ENCODE measurements at regions not wholly inside any gene's neighbourhood (a gene's known extent, or its start where the extent isn't known, plus 50 kb on each side); places are given as distances from the start of the nearest gene placed in this dataset.

GRCh38 chr22:48146426-48146825, 1384.0 kb downstream of the TBC1D22A start (continued):
- no peak for TF ChIP-seq EZH2 (IDR thresholded peaks at IDR 0.05; ENCODE audit: low read depth, unreplicated experiment)
- TF ChIP-seq CREB1 (CRISPR knock-in tag; IDR thresholded peaks at IDR 0.05; ENCODE audit: low read depth), result no peak
- no peak for TF ChIP-seq ZNF114 (CRISPR knock-in tag; IDR thresholded peaks at IDR 0.05)
- TF ChIP-seq STAT1 (IDR thresholded peaks at IDR 0.05; ENCODE audit: unreplicated experiment), result no peak
- no peak for TF ChIP-seq EZH2phosphoT487 (IDR thresholded peaks at IDR 0.05; ENCODE audit: unreplicated experiment)

GRCh38 chr22:48145738-48146137, 1383.3 kb downstream of the TBC1D22A start:
- DNase-seq (ENCODE audit: low spot score), result no peak
- no peak overlapping the region for H3K4me2 ChIP-seq

More at GRCh38 chr22:48145738-48146137, 1383.3 kb downstream of the TBC1D22A start:
- Histone ChIP-seq H3F3A (replicated peaks; ENCODE audit: low read depth) (no peaks in the 10 kb centered on the region), H3K79me2 (replicated peaks; ENCODE audit: insufficient read depth) (no peaks in the 10 kb centered on the region), H3K27ac (ENCODE audit: low read depth) (no peak overlapping the region), H4K20me1 (replicated peaks; ENCODE audit: insufficient read depth) (no peaks in the 10 kb centered on the region), H3K4me1 (ENCODE audit: insufficient read depth) (no peaks in the 10 kb centered on the region; the same call in 1 of the 2 replicates), H3K27me3 (ENCODE audit: insufficient read depth) (no peaks in the 10 kb centered on the region), H3K36me3 (ENCODE audit: insufficient read depth) (no peaks in the 10 kb centered on the region), H3K9me2 (ENCODE audit: insufficient read depth) (no peaks in the 10 kb centered on the region), H3K4me3 (no peak overlapping the region), H2AFZ (no peak overlapping the region)
- Mint-ChIP-seq H3K4me3 (no peak overlapping the region), H3K36me3 (ENCODE audit: low read depth) (no peaks in the 10 kb centered on the region), H3K9me3 (no peaks in the 10 kb centered on the region), H3K27ac (no peak overlapping the region), H3K4me1 (peaks cover 27% of the 10 kb centered on the region), H3K27me3 (ENCODE audit: insufficient read depth, low read depth, poor library complexity) (peaks cover 18% of the 10 kb centered on the region)
- no peak for TF ChIP-seq POLR2AphosphoS5 (IDR thresholded peaks at IDR 0.05; ENCODE audit: low read depth)
- TF ChIP-seq ZNF462 (CRISPR knock-in tag; IDR thresholded peaks at IDR 0.05), result no peak
- TF ChIP-seq NANOG (IDR thresholded peaks at IDR 0.05; ENCODE audit: borderline replicate concordance), result no peak
- no peak for TF ChIP-seq REST (IDR thresholded peaks at IDR 0.05; ENCODE audit: unreplicated experiment)
- no peak for TF ChIP-seq CREB1 (CRISPR knock-in tag; IDR thresholded peaks at IDR 0.05; ENCODE audit: low read depth)
- no peak for TF ChIP-seq EZH2 (IDR thresholded peaks at IDR 0.05; ENCODE audit: low read depth, unreplicated experiment)
- ATAC-seq, result no peak; the same call in 2 of the 3 replicates

All from GM23338 (cell line).